ENCODE measurements at regions not wholly inside any gene's neighbourhood (a gene's known extent, or its start where the extent isn't known, plus 50 kb on each side); places are given as distances from the start of the nearest gene placed in this dataset.

DNA sequence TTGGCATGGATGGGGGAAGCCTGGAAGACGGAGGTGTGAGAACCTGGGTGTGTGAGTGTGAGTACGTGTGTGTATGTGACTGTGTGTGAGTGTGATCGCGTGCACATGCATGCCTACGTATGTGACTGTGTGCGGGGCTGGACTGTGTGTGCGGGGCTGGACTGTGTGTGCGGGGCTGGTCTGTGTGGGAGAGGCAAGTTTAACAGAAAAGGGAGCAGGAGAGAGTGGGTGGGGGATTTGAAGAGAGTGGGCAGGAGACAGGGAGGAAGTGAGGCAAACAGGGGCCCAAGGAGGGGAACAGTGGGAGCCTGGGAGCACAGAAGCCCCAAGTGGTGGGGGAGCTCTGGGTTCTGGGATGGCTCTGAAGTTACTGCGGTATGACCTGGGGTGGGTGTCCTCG lies 103.7 kb upstream of the LHX5 start:
- TF ChIP-seq, protein P1, sequence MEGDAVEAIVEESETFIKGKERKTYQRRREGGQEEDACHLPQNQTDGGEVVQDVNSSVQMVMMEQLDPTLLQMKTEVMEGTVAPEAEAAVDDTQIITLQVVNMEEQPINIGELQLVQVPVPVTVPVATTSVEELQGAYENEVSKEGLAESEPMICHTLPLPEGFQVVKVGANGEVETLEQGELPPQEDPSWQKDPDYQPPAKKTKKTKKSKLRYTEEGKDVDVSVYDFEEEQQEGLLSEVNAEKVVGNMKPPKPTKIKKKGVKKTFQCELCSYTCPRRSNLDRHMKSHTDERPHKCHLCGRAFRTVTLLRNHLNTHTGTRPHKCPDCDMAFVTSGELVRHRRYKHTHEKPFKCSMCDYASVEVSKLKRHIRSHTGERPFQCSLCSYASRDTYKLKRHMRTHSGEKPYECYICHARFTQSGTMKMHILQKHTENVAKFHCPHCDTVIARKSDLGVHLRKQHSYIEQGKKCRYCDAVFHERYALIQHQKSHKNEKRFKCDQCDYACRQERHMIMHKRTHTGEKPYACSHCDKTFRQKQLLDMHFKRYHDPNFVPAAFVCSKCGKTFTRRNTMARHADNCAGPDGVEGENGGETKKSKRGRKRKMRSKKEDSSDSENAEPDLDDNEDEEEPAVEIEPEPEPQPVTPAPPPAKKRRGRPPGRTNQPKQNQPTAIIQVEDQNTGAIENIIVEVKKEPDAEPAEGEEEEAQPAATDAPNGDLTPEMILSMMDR (conservative IDR thresholded peaks at IDR 0.05; ENCODE audit: low read depth, low read length), result no peak
- no peak for TF ChIP-seq EZH2 (IDR thresholded peaks at IDR 0.05; ENCODE audit: borderline replicate concordance, low read depth, low read length, poor library complexity, severe bottlenecking)

Data from A673 (cell line).